Body of pancreas (tissue), 4 donors: ENCODE measurements at regions not wholly inside any gene's neighbourhood (a gene's known extent, or its start where the extent isn't known, plus 50 kb on each side); places are given as distances from the start of the nearest gene placed in this dataset.

Source experiments
- CTCF ChIP-seq, 7 experiments: fragments of 450-650 bp in 4 of 7; fragments of 200-600 bp in 3 of 7; sonication (generic) in 3 of 7; IDR thresholded peaks; one replicate each; pipeline ENCODE4 v1.5.1; 2016 to 2019; ENCODE audit warnings: antibody characterized with exemption in 7 of 7
- POLR2A ChIP-seq, 3 donors: fragments of 450-650 bp; IDR thresholded peaks; one replicate each; pipeline ENCODE4 v1.6.1; 2016; ENCODE audit warnings: antibody characterized with exemption in 3 of 3, mild to moderate bottlenecking in 2 of 3

GRCh38 chr17:71431146-71431545, 689.7 kb upstream of the SOX9 start:
- no peak for TF ChIP-seq CTCF (IDR thresholded peaks at IDR 0.05)
- TF ChIP-seq POLR2A (IDR thresholded peaks at IDR 0.05) = no peak
